Germinal center (tissue), 1 donor: ENCODE measurements at regions not wholly inside any gene's neighbourhood (a gene's known extent, or its start where the extent isn't known, plus 50 kb on each side); places are given as distances from the start of the nearest gene placed in this dataset.

Experiments used
- DNase-seq: peaks from one replicate; pipeline ENCODE4 v3.0.0; 2012; ENCODE audit warnings: mixed read lengths, low spot score

GRCh38 chr6:134708079-134708478 lies 241.8 kb downstream of the ALDH8A1 start:
- no peak for DNase-seq

- DNase-seq: no peak
Observed at GRCh38 chr6:134707342-134708031, 242.4 kb downstream of the ALDH8A1 start.

GRCh38 chr6:134706806-134707205 lies 243.1 kb downstream of the ALDH8A1 start:
- DNase-seq: no peak

GRCh38 chr6:134706153-134706552 lies 243.7 kb downstream of the ALDH8A1 start:
- no peak for DNase-seq

GRCh38 chr6:134703206-134703605 lies 246.7 kb downstream of the ALDH8A1 start:
- no peak for DNase-seq

- DNase-seq: no peak
Observed at GRCh38 chr6:134702279-134702678, 247.6 kb downstream of the ALDH8A1 start.

GRCh38 chr6:134701301-134701700 lies 248.6 kb downstream of the ALDH8A1 start:
- DNase-seq: no peak

GRCh38 chr6:134698228-134698627 lies 251.7 kb downstream of the ALDH8A1 start:
- no peak for DNase-seq

GRCh38 chr6:134692008-134692407 lies 257.9 kb downstream of the ALDH8A1 start:
- DNase-seq: no peak

- DNase-seq: no peak
Observed at GRCh38 chr6:134691180-134691579, 258.7 kb downstream of the ALDH8A1 start.

GRCh38 chr6:134690048-134690447 lies 259.9 kb downstream of the ALDH8A1 start:
- no peak for DNase-seq

GRCh38 chr6:134689641-134690040 lies 260.3 kb downstream of the ALDH8A1 start:
- DNase-seq: no peak

GRCh38 chr6:134689177-134689576 lies 260.7 kb downstream of the ALDH8A1 start:
- DNase-seq: no peak

GRCh38 chr6:134686071-134686470 lies 263.8 kb downstream of the ALDH8A1 start:
- DNase-seq: no peak

- DNase-seq: no peak
Observed at GRCh38 chr6:134684423-134684795, 265.5 kb downstream of the ALDH8A1 start.

GRCh38 chr6:134683783-134684422 lies 266.0 kb downstream of the ALDH8A1 start:
- no peak for DNase-seq

GRCh38 chr6:134680433-134680832 lies 269.5 kb downstream of the ALDH8A1 start:
- no peak for DNase-seq

- DNase-seq: no peak
Observed at GRCh38 chr6:134680021-134680420, 269.9 kb downstream of the ALDH8A1 start.

- no peak for DNase-seq
Observed at GRCh38 chr6:134678436-134678889, 271.4 kb downstream of the ALDH8A1 start.

- no peak for DNase-seq
Observed at GRCh38 chr6:134676307-134677281, 273.3 kb downstream of the ALDH8A1 start.

- DNase-seq: no peak
Observed at GRCh38 chr6:134675110-134676054, 274.5 kb downstream of the ALDH8A1 start.
